Calu3 (cell line): ENCODE measurements at regions not wholly inside any gene's neighbourhood (a gene's known extent, or its start where the extent isn't known, plus 50 kb on each side); places are given as distances from the start of the nearest gene placed in this dataset.

Experiments used
- BruUV-seq: library from RNA; stranded (reverse); fragments of 400-500 nt; replicated peaks from 2 replicates; lab custom pipeline; 2021; lab: Mats Ljungman, UMichigan
- CTCF ChIA-PET: fragments of 300-600 bp; sonication (Branson Sonifier 250); formaldehyde crosslinking; loops from one replicate; lab custom pipeline; 2022; ENCODE audit warnings: antibody characterized with exemption; lab: Charles Lee
- DNase-seq: peaks from one replicate; pipeline ENCODE4 v3.0.0; 2022
- H3K27ac Mint-ChIP-seq: one replicate; pipeline ENCODE4 v1.8.0; 2022; ENCODE audit warnings: mixed read lengths; ENCODE audit not compliant: unreplicated experiment
- H3K27me3 Mint-ChIP-seq: one replicate; pipeline ENCODE4 v1.8.0; 2022; ENCODE audit warnings: mixed read lengths; ENCODE audit not compliant: unreplicated experiment
- H3K36me3 Mint-ChIP-seq: one replicate; pipeline ENCODE4 v1.8.0; 2022; ENCODE audit warnings: mild to moderate bottlenecking, moderate library complexity, mixed read lengths; ENCODE audit not compliant: insufficient read depth, unreplicated experiment
- H3K4me1 Mint-ChIP-seq: one replicate; pipeline ENCODE4 v1.8.0; 2022; ENCODE audit warnings: mild to moderate bottlenecking, low read depth, mixed read lengths; ENCODE audit not compliant: unreplicated experiment
- H3K4me3 Mint-ChIP-seq: one replicate; pipeline ENCODE4 v1.8.0; 2022; ENCODE audit warnings: mild to moderate bottlenecking, low read depth, moderate library complexity, mixed read lengths; ENCODE audit not compliant: unreplicated experiment
- H3K9me3 Mint-ChIP-seq: one replicate; pipeline ENCODE4 v1.8.0; 2022; ENCODE audit warnings: low read depth, mixed read lengths; ENCODE audit not compliant: unreplicated experiment
- CTCF ChIP-seq: fragments of 200-600 bp; IDR thresholded peaks from one replicate; pipeline ENCODE4 v1.8.0; 2022; ENCODE audit warnings: antibody characterized with exemption; ENCODE audit not compliant: unreplicated experiment
- intact Hi-C: fragments of 100-400 bp; cut with micrococcal nuclease; formaldehyde crosslinking; loops from one replicate; pipeline ENCODE4 v1.10.0; 2022; ENCODE audit not compliant: unreplicated experiment

- DNase-seq = no peak
- H3K4me1 Mint-ChIP-seq = peaks cover 7% of the 10 kb centered on the region
- CTCF ChIA-PET = no interaction called here
- no peak for TF ChIP-seq CTCF
- intact Hi-C loops = no loop called here
- no peaks in the 10 kb centered on the region for H3K9me3 Mint-ChIP-seq
- H3K27me3 Mint-ChIP-seq = no peaks in the 10 kb centered on the region
- H3K36me3 Mint-ChIP-seq = no peaks in the 10 kb centered on the region
- no peak overlapping the region for H3K27ac Mint-ChIP-seq
- no peak overlapping the region for H3K4me3 Mint-ChIP-seq
- no TSS peak for BruUV-seq
Measured at GRCh38 chr7:10471280-10472058, 502.2 kb upstream of the PHF14 start.

GRCh38 chr7:10472115-10472514 lies 501.6 kb upstream of the PHF14 start:
- intact Hi-C loops = no loop called here
- H3K27me3 Mint-ChIP-seq = no peaks in the 10 kb centered on the region
- TF ChIP-seq CTCF = no peak
- peaks cover 7% of the 10 kb centered on the region for H3K4me1 Mint-ChIP-seq
- CTCF ChIA-PET = no interaction called here
- H3K9me3 Mint-ChIP-seq = no peaks in the 10 kb centered on the region
- no peak for DNase-seq
- no peak overlapping the region for H3K4me3 Mint-ChIP-seq
- H3K27ac Mint-ChIP-seq = no peak overlapping the region
- H3K36me3 Mint-ChIP-seq = no peaks in the 10 kb centered on the region
- BruUV-seq = no TSS peak

GRCh38 chr7:10473569-10473968 lies 500.1 kb upstream of the PHF14 start:
- CTCF ChIA-PET = no interaction called here
- Mint-ChIP-seq H3K27me3 (no peaks in the 10 kb centered on the region), H3K36me3 (no peaks in the 10 kb centered on the region), H3K27ac (no peak overlapping the region), H3K4me1 (no peaks in the 10 kb centered on the region), H3K9me3 (peaks cover 2% of the 10 kb centered on the region), H3K4me3 (no peak overlapping the region)
- DNase-seq = no peak
- no peak for TF ChIP-seq CTCF
- intact Hi-C loops = no loop called here
- no TSS peak for BruUV-seq

- H3K27ac Mint-ChIP-seq = no peak overlapping the region
- intact Hi-C loops = no loop called here
Measured at GRCh38 chr7:10474048-10474447, 499.6 kb upstream of the PHF14 start.

More at GRCh38 chr7:10474048-10474447, 499.6 kb upstream of the PHF14 start:
- Mint-ChIP-seq H3K9me3 (peaks cover 2% of the 10 kb centered on the region), H3K4me3 (no peak overlapping the region), H3K4me1 (no peaks in the 10 kb centered on the region), H3K36me3 (no peaks in the 10 kb centered on the region), H3K27me3 (no peaks in the 10 kb centered on the region)
- BruUV-seq = no TSS peak
- no peak for TF ChIP-seq CTCF
- CTCF ChIA-PET = no interaction called here
- no peak for DNase-seq
